Colonic mucosa (tissue), 4 donors: ENCODE measurements at regions not wholly inside any gene's neighbourhood (a gene's known extent, or its start where the extent isn't known, plus 50 kb on each side); places are given as distances from the start of the nearest gene placed in this dataset.

ENCODE experiments used
- DNase-seq: peaks from one replicate; pipeline ENCODE4 v3.0.0-alpha.2; 2020
- H3K27ac ChIP-seq: fragments of 200-600 bp; one replicate; pipeline ENCODE4 v1.8.0; 2021
- H3K27me3 ChIP-seq: fragments of 200-600 bp; one replicate; pipeline ENCODE4 v1.8.0; 2021
- H3K36me3 ChIP-seq: fragments of 200-600 bp; one replicate; pipeline ENCODE4 v1.8.0; 2021
- H3K4me1 ChIP-seq: fragments of 200-600 bp; one replicate; pipeline ENCODE4 v1.8.0; 2021; ENCODE audit warnings: mild to moderate bottlenecking
- H3K4me3 ChIP-seq: fragments of 200-600 bp; one replicate; pipeline ENCODE4 v1.8.0; 2021
- H3K9ac ChIP-seq, 2 donors: one replicate each; pipeline ENCODE4 v1.7.0; 2013; ENCODE audit warnings: control low read depth in 2 of 2, low read depth in 2 of 2, low read length in 2 of 2
- H3K9me3 ChIP-seq: fragments of 200-600 bp; one replicate; pipeline ENCODE4 v1.8.0; 2021
- CTCF ChIP-seq: fragments of 200-600 bp; IDR thresholded peaks from one replicate; pipeline ENCODE4 v1.8.0; 2022; ENCODE audit warnings: antibody characterized with exemption, mild to moderate bottlenecking
- intact Hi-C: fragments of 100-400 bp; cut with DNase I; formaldehyde crosslinking; loops from one replicate; pipeline ENCODE4 v1.14.1; 2022
- donor health status: healthy.
- donor health status: DM: no; HTN: no; CAD: no.
- donor health status: DM: no; HTN: no; CAD: no.

GRCh38 chr4:153075836-153076518 is 128.3 kb upstream of the TRIM2 start:
- TF ChIP-seq CTCF: no peak
- intact Hi-C loops: no loop called here
- Histone ChIP-seq H3K27ac (no peak overlapping the region), H3K27me3 (no peaks in the 10 kb centered on the region), H3K9me3 (no peaks in the 10 kb centered on the region), H3K4me3 (no peak overlapping the region), H3K4me1 (no peaks in the 10 kb centered on the region), H3K36me3 (no peaks in the 10 kb centered on the region), H3K9ac (no peak overlapping the region)
- no peak for DNase-seq

- no peak overlapping the region for H3K9ac ChIP-seq
- no peak overlapping the region for H3K4me3 ChIP-seq
- no peaks in the 10 kb centered on the region for H3K27me3 ChIP-seq
- TF ChIP-seq CTCF: no peak
- H3K36me3 ChIP-seq: no peaks in the 10 kb centered on the region
- DNase-seq: no peak
- H3K27ac ChIP-seq: no peak overlapping the region
- intact Hi-C loops: no loop called here
- no peaks in the 10 kb centered on the region for H3K4me1 ChIP-seq
- no peaks in the 10 kb centered on the region for H3K9me3 ChIP-seq
Observed at GRCh38 chr4:153076861-153077260, 127.4 kb upstream of the TRIM2 start.

- intact Hi-C loops: loop anchor here (5.0 kb wide), 1 partner anchor 303 kb away; the partner anchor contains the start of genes ARFIP1 and TIGD4
- DNase-seq: no peak
- Histone ChIP-seq H3K9ac (no peak overlapping the region), H3K27ac (no peak overlapping the region), H3K36me3 (no peaks in the 10 kb centered on the region), H3K4me1 (no peaks in the 10 kb centered on the region), H3K9me3 (no peaks in the 10 kb centered on the region), H3K27me3 (no peaks in the 10 kb centered on the region), H3K4me3 (no peak overlapping the region)
- no peak for TF ChIP-seq CTCF
Observed at GRCh38 chr4:153079857-153080391, 124.3 kb upstream of the TRIM2 start.

GRCh38 chr4:153081006-153081580 is 123.2 kb upstream of the TRIM2 start:
- H3K4me1 ChIP-seq: no peaks in the 10 kb centered on the region
- H3K9ac ChIP-seq: no peak overlapping the region
- no peaks in the 10 kb centered on the region for H3K27me3 ChIP-seq
- no peak for TF ChIP-seq CTCF
- no peak for DNase-seq
- H3K36me3 ChIP-seq: no peaks in the 10 kb centered on the region
- H3K9me3 ChIP-seq: no peaks in the 10 kb centered on the region
- no peak overlapping the region for H3K4me3 ChIP-seq
- intact Hi-C loops: loop anchor here (5.0 kb wide), 1 partner anchor 304 kb away; the partner anchor contains the start of genes ARFIP1 and TIGD4
- no peak overlapping the region for H3K27ac ChIP-seq

- no peaks in the 10 kb centered on the region for H3K9me3 ChIP-seq
- no peak overlapping the region for H3K9ac ChIP-seq
- no peak for TF ChIP-seq CTCF
- H3K27me3 ChIP-seq: no peaks in the 10 kb centered on the region
- H3K27ac ChIP-seq: no peak overlapping the region
- H3K4me3 ChIP-seq: no peak overlapping the region
- no peaks in the 10 kb centered on the region for H3K36me3 ChIP-seq
- H3K4me1 ChIP-seq: no peaks in the 10 kb centered on the region
- DNase-seq: no peak
- intact Hi-C loops: loop anchor here (2.0 to 5.0 kb wide), 2 partner anchors 45 to 304 kb away; partner anchors contain the start of genes ARFIP1 and TIGD4
Observed at GRCh38 chr4:153081693-153082092, 122.5 kb upstream of the TRIM2 start.
